GM21528 (cell line): ENCODE measurements at regions not wholly inside any gene's neighbourhood (a gene's known extent, or its start where the extent isn't known, plus 50 kb on each side); places are given as distances from the start of the nearest gene placed in this dataset.
"Not testable (repeated sequence)": the region's sequence is repeated elsewhere in the genome, so short reads cannot be mapped to it uniquely, and the experiment has no call there.

Source experiments
- ATAC-seq: cut with Tn5 transposase; IDR thresholded peaks from one replicate; pipeline ENCODE4 v1.9.1; 2021; ENCODE audit warnings: mild to moderate bottlenecking, moderate library complexity; ENCODE audit not compliant: unreplicated experiment, low FRiP score

DNA sequence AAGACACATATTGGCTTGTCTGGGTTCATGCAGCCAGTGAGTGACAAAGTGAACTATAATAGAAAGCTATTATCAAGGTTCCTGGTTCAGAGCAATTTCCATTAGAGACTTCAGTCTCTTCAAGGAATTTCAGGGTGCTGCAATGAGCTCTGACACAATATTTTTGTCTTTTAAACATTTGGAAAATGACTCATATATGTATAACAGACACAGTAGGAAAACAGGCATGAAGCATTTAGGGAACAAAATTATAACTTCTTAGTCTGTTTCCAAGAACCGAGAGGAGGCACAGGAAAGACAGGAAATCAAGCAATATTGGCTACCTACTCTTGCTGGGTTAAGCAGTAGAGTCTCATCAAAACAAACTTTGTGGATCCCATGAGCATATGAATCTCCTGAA, 170.4 kb downstream of the PTPRC start:
- ATAC-seq: no peak

- no peak for ATAC-seq
Observed at GRCh38 chr1:198811449-198811848, 172.6 kb downstream of the PTPRC start.

DNA sequence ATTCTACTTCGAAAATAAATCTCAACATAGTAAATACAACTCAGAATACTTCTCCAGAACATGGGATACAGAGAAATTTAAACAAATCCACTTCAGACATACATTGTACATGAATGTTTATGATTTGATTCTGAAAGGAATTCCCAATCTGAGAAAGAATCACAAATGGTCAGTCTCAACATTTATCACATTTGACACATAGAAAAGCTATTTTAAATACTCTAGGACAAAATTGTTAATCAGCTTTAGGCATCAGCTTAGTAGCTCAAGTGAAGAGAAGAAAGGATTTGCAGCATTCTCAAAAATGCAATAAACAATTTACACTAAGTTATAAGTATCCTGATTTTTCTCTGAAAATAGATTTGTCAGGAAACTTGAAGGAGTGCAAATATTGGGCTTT, 184.8 kb downstream of the PTPRC start:
- no peak for ATAC-seq

GRCh38 chr1:198825254-198825653, 186.4 kb downstream of the PTPRC start:
- ATAC-seq: no peak

DNA sequence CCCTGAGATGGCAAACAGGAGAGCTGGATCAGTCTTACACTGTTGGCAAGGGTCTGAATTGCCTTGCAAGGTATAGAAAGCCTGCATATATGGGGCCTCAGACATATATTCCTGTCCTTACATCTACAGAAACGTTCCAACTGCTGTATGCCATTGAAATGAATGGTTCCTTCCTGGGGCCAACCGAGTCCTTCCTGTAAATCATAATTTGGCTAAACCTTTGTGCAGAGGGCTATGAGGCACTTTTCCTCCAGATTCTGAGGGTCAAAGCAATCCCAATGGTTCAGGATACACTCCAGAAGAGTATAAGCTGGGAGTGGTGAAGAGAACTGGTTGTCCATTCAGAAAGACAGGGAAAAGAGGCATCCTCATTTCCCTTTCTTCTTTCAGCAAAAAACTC, 190.5 kb downstream of the PTPRC start:
- no peak for ATAC-seq

DNA sequence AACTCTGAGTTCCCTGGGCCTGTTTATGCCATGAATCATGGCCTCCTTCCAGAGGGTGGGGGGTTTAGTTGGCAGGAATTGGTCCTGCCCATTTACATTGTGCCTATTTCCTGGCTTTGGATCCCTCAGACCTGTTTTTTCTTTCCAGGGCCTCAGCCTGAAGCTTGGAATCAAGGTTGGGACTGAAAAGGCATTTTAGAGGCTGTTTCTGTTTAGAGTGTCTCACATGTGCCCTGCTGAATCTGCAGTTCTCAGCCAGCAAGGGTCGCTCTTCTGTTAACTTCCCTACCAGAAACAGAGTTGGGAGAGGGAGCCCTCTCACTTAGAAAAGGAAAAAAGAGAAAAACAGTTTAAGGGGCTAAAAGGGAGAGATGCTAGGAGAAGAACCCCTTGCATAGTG, 191.1 kb downstream of the PTPRC start:
- no peak for ATAC-seq

DNA sequence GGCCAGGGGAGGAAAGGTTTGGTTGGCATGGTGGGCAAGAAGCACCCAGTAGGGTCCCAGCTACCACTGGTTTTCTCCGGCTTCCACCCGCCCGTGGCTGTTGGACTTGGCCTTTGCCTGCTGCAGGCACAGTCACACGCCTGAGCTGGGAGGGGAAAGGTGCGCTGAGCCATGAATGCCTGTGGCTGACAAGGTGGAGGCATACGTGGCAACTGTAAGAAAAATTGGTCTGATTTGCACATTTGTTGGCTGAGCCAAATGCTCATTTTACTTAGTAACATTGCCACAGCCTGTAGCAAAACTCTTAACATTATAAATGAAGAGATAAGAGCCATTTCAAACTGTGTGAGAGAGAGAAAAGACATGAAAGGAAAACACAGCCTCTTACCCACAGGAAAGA, 191.6 kb downstream of the PTPRC start:
- ATAC-seq: no peak

DNA sequence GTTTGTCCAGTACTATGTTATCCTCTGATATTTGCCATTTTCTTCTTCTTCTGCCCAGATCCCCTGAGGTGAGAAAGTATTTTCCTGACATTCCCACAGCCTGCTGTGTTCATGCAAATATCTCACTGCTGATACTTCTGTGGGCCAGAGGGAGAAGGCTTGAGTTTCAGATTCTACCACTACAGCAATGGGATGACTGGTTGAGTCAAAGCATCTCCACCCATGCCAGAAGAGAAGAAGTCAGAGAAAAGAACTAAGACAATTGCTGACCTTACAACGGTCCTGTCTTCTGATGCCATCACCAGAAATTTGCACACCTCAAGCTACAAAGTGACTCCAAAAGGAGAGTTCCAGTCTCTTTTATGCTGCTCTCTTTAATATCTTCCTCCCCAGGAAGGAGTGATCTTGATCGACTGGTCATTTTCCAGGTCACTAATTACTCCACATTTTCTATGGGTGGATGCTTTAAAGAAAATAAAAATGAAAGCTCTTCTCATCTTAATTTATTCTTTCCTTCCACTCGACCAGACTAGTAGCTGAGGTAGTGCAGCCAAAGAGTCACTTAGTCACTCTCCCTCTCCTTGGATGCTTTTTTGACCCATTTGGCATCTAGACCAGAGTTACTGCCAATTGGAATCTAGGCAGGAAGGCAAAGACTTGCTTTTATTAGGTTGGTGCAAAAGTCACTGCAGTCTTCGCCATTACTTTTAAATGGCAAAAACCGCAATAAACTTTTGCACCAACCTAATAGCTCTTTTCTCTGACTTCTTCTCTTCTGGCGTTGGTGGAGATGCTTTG, 195.1 kb downstream of the PTPRC start:
- ATAC-seq: no peak

GRCh38 chr1:198837278-198838021, 198.6 kb downstream of the PTPRC start:
- no peak for ATAC-seq

DNA sequence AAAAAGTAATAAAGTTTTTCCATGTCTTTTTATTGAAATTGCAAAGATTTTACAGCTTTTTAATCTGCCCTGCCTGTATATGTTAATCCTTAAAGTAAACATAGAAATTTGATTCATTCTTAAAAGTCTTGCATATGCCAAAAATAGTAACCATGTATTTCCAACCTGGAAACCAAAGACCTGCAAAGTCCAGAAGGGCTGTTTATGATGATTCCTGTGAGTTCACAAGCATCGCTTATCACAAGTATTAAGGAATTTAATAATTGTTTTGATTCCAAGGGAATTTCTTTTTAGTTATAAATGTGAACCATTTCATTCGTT, 199.1 kb downstream of the PTPRC start:
- no peak for ATAC-seq

- ATAC-seq: no peak
Observed at GRCh38 chr1:198841477-198841876, 202.6 kb downstream of the PTPRC start.

DNA sequence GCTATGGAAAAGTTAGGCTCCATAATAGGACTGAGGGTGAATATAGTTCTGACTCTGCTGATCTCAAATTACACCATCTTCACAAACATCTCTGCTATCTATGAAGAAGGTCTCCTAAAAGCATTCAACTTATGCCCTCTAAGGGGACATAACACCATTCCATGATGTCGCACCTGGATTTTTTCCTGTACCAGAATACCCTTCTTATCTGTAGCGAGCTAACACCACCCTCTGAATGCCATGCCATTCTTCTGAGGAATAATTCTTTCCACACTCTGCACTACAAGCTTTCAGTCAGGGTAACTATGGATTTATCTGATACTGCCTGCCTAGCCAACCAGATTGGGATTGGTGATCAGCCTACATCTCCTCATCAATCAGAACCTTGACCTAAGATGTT, 203.8 kb downstream of the PTPRC start:
- ATAC-seq: no peak

DNA sequence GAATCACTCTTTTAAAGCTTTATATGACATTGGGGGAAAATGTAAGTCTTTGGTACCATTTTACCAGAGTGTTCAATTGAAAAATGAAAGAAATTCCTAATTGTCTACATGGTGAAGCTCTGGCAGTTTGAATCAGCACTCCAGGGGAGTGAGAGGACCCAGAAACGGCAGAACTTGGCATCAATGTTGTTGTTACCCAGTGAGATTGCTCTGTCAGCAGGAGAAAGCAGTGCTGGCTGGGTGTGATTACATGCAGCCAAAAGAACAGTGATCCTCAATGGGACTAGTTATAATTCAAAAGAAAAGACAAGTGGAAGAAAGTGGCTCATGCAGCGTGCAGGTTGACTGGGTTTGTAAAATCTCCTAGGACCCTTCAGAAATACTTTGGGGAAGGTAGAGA, 206.4 kb downstream of the PTPRC start:
- no peak for ATAC-seq

GRCh38 chr1:198845851-198846250, 207.0 kb downstream of the PTPRC start:
- no peak for ATAC-seq

DNA sequence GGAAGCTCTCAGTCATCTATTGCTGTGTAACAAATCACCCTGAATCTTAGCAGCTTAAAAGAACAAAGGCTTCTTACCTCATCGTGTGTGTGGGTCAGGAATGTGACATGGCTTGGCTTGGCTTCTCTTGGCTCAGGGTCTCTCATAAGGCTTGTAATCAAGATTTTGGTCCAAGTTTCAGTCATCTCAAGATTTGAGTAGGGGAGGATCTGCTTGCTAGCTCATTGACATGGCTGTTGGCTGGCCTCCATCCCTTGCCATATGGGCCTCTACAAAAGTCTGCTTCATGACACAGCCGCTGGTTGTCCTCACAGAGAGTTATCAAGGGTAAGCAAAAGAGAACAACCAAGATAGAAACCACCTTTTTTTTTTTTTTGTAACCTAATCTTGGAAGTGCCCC, 207.7 kb downstream of the PTPRC start:
- ATAC-seq: no peak

DNA sequence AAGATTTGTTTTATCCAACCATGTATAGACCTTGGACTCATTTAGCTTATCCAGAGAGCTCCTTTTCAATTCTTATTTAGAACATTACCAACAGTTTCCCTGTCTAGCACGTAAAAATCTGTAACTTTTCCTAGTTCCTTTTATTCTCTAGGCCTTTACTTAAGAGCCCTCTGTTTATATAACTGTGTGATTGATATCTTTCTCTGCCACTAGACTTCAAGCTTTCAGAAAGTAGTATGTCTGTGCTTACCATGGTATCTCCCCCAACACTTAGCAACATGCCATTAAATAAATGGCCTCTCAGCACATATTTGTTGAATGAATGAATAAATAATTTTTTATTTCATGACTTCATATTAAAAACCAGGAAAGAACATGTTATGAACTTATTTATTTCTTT, 209.4 kb downstream of the PTPRC start:
- ATAC-seq: no peak

DNA sequence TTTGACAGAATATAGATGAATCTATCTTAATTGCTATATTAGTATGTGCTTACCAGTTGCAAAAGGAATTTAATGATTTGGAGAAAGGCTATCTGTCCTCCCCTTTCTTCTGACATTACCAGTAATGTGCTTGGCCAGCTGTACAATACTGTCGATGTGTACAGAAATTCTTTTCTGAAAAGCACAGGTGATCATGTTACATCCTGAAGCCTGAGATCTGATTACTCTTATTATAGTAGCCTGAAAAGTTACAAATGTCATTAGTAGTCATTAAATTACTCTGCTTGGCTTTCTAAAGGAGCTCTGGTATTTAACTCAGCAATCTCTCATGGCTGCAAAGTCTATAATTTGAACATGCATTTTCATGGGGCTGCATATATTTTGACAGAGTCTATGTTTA, 209.8 kb downstream of the PTPRC start:
- ATAC-seq: no peak

GRCh38 chr1:198849093-198849492, 210.3 kb downstream of the PTPRC start:
- no peak for ATAC-seq

GRCh38 chr1:198850196-198850595, 211.4 kb downstream of the PTPRC start:
- ATAC-seq: no peak

DNA sequence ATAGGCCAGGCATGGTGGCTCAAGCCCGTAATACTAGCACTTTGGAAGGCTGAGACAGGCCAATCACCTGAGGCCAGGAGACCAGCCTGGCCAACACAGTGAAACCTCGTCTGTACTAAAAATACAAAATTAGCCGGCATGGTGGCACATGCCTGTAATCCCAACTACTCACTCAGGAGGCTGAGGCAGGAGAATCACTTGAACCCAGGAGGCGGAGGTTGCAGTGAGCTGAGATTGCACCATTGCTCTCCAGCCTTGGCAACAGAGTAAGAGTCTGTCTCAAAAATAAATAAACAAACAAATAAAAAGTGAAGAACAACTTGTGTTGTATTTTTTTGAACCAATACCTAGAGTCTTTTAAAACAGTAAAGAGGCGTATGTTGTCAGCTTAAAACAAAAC, 212.1 kb downstream of the PTPRC start:
- ATAC-seq: not testable (repeated sequence)

DNA sequence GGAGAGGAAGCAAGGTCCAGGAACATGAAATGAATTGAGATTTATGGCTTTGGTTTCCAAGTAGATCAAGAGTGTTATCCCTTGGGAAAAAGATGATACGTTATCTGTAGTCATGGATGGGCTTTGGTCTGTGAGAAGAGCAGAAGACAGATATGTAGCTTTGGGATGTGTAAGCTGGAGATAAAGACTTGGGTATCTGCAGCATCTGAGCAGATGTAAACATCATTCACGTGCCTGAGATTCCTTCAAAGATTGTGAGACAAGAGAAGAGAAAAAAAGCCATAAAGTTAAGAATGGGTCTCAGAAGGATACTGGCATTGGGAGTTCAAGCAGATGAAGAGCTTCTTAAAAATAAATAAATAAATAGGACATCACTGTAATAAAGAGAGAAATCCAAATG, 217.8 kb downstream of the PTPRC start:
- no peak for ATAC-seq

DNA sequence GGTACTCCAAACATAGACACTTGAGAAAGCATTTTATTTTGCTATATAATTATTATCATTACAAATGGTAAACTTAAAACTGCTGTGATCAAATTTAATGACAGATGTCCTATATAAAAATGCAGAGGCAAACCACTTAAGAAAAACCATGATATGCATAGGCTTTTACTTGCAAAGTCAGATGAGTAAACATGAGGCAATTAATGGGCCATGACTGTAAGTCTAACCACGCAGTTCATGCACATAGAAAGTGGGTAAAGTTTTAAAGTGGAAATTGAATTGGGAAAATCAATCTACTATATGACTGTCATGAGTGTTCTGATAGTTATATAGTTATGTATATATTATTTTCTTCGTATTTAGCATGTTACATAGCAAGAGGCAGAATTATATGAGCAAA, 219.2 kb downstream of the PTPRC start:
- ATAC-seq: no peak
